RWPE2 (cell line): ENCODE measurements at regions not wholly inside any gene's neighbourhood (a gene's known extent, or its start where the extent isn't known, plus 50 kb on each side); places are given as distances from the start of the nearest gene placed in this dataset.

Source experiments
- ATAC-seq: fragments of 200-7000 bp; cut with Tn5 transposase; 3 replicates; pipeline ENCODE4 v1.9.1; 2021; ENCODE audit warnings: low read depth
- DNase-seq: peaks from one replicate; pipeline ENCODE4 v3.0.0-alpha.2; 2020; ENCODE audit warnings: low spot score
- H3K27ac ChIP-seq: fragments of 450-650 bp; 2 replicates; pipeline ENCODE4 v1.5.1; 2017; ENCODE audit warnings: mild to moderate bottlenecking; ENCODE audit not compliant: poor library complexity, severe bottlenecking
- H3K27me3 ChIP-seq: fragments of 250-450 bp; sonication (Bioruptor Pico); 2 replicates; pipeline ENCODE4 v1.5.1; 2021; ENCODE audit warnings: mild to moderate bottlenecking, moderate library complexity; ENCODE audit not compliant: insufficient read depth, poor library complexity, severe bottlenecking
- H3K36me3 ChIP-seq: fragments of 250-450 bp; sonication (Bioruptor Pico); 2 replicates; pipeline ENCODE4 v1.5.1; 2020; ENCODE audit warnings: low read depth, mild to moderate bottlenecking, moderate library complexity
- H3K4me1 ChIP-seq: fragments of 250-450 bp; sonication (Bioruptor Pico); 2 replicates; pipeline ENCODE4 v1.5.1; 2021; ENCODE audit warnings: mild to moderate bottlenecking, moderate library complexity; ENCODE audit not compliant: insufficient read depth, poor library complexity, severe bottlenecking
- H3K4me3 ChIP-seq: fragments of 250-450 bp; sonication (Bioruptor Pico); 2 replicates; pipeline ENCODE4 v1.5.1; 2021; ENCODE audit warnings: mild to moderate bottlenecking, moderate library complexity; ENCODE audit not compliant: severe bottlenecking
- H3K9me3 ChIP-seq: fragments of 250-450 bp; sonication (Bioruptor Pico); 2 replicates; pipeline ENCODE4 v1.5.1; 2021; ENCODE audit warnings: mild to moderate bottlenecking, moderate library complexity; ENCODE audit not compliant: severe bottlenecking
- TF ChIP-seq, protein P1 (sequence below): fragments of 450-650 bp; IDR thresholded peaks from one replicate; pipeline ENCODE4 v1.5.1; 2017; ENCODE audit warnings: mild to moderate bottlenecking, moderate library complexity; ENCODE audit not compliant: poor library complexity, severe bottlenecking

DNA sequence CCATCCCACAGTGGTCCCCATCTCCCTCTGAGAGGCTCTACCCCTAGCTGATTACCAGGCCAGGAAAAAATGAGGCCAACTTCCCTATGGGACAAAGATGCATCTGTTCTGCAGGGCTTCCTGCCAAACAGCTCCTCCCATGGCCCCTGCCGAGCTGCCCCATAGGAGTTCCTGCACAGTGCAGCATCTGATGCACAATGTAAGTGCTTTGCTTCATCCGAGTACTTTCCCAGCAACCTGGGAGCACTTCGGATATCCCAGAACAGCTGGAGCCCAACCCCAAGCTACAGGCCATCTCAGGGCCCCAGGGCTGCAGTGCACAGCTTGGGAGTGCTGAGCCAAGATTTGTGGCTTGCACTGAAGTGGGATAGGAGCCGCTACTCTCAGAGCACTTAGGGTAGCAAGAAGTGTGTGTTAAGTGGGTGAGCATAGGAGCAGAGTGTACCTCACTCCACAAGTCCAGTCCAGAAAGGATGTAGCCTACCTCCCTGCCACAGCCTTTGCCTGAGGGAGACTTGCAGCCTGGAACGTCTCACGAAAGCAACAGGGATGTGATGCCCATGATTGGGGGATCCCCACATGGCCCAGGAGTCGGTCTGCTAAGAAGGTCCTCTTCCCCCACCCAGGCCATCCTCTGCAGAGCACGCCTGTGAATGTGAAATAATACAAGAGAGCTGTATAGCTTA, 209.6 kb upstream of the VWC2 start:
- Histone ChIP-seq H3K36me3 (no peaks in the 10 kb centered on the region), H3K4me1 (no peaks in the 10 kb centered on the region), H3K27ac (no peak overlapping the region), H3K27me3 (no peaks in the 10 kb centered on the region), H3K9me3 (no peaks in the 10 kb centered on the region), H3K4me3 (no peak overlapping the region)
- DNase-seq (no peak), ATAC-seq (no peak)
- TF ChIP-seq, protein P1, sequence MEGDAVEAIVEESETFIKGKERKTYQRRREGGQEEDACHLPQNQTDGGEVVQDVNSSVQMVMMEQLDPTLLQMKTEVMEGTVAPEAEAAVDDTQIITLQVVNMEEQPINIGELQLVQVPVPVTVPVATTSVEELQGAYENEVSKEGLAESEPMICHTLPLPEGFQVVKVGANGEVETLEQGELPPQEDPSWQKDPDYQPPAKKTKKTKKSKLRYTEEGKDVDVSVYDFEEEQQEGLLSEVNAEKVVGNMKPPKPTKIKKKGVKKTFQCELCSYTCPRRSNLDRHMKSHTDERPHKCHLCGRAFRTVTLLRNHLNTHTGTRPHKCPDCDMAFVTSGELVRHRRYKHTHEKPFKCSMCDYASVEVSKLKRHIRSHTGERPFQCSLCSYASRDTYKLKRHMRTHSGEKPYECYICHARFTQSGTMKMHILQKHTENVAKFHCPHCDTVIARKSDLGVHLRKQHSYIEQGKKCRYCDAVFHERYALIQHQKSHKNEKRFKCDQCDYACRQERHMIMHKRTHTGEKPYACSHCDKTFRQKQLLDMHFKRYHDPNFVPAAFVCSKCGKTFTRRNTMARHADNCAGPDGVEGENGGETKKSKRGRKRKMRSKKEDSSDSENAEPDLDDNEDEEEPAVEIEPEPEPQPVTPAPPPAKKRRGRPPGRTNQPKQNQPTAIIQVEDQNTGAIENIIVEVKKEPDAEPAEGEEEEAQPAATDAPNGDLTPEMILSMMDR, result no peak

DNA sequence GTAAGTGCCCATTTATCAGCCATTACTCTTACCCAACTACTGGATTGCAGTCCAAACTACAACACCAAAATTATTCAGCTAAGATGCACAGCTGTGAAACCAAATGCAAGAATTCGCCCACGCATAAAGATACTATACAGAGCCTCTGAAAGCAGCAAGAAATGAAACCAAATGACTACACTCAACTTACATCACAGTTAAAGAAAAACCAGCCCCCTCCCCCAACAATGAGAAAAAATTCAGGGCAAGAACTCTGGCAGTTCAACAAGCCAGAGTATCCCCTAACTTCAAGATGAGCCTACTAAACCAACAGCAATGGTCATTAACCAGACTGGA, 209.1 kb upstream of the VWC2 start:
- DNase-seq (no peak), ATAC-seq (no peak)
- H3K9me3 ChIP-seq, result no peaks in the 10 kb centered on the region
- H3K27me3 ChIP-seq, result no peaks in the 10 kb centered on the region
- H3K4me3 ChIP-seq, result no peak overlapping the region
- H3K4me1 ChIP-seq, result no peaks in the 10 kb centered on the region
- no peaks in the 10 kb centered on the region for H3K36me3 ChIP-seq
- H3K27ac ChIP-seq, result no peak overlapping the region
- TF ChIP-seq, protein P1, result no peak

DNA sequence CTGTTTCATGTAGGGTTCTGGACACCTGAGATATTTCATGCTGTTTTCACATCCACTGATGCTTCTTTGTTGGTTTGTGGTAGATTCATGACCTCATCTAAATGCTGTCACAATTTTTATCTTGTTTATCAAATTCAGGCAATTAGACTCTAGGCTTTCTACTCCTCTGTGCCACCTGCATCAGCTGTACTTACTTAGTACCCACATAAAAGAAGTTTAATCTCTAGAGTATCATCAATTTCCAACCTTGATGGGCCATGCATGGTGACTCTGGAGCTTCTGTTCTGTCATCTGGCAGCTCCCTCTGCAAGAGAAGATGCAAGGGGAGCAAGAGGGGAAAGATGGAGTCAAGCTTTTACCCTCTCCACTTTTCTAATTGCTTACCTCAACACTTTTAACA, 195.9 kb upstream of the VWC2 start:
- Histone ChIP-seq H3K27ac (no peak overlapping the region), H3K9me3 (no peaks in the 10 kb centered on the region), H3K27me3 (no peaks in the 10 kb centered on the region), H3K36me3 (no peaks in the 10 kb centered on the region), H3K4me1 (no peaks in the 10 kb centered on the region), H3K4me3 (no peak overlapping the region)
- ATAC-seq (no peak), DNase-seq (no peak)
- TF ChIP-seq, protein P1, result no peak

DNA sequence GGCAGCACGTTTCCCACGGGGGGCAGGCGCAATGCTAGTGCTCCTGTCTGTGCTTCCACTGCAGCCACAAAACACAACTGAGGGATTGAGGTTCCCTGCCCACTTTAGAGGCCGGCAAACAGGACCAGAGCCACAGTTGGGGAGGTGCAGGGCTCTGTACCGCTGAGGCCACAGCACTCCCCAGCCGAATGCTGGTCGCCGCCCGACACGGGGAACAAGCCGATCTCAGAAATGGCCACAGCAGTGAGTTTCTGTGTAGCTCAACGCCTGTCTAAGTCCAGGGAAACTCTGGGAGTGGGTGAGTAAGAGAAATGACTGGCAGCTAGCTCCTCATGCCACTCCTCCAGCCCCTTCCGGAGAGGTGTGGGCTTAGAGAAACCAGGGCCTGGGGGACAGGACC, 194.0 kb upstream of the VWC2 start:
- no peak for DNase-seq
- Histone ChIP-seq H3K27ac (no peak overlapping the region), H3K27me3 (no peaks in the 10 kb centered on the region)

DNA sequence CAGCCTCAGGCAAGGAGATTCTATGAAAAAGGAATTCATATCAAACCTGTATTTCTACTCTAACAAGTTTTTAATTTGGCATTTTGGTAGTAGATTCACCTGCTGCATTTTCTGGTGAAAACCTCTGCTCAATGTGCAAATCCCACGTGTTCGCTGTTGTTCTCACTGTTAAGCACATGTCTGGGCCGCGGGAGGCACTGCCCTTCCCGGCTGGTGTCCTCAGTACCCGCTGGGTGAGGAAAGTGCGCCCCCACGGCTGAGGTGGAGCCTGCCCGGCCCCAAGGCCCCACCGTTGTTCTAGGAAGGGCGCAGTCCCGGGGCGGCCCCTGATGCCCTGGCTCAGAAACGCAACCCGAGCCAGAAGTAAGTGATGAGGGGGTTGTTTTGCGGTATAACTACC, 193.4 kb upstream of the VWC2 start:
- Histone ChIP-seq H3K4me3 (no peak overlapping the region), H3K27ac (no peak overlapping the region), H3K27me3 (no peaks in the 10 kb centered on the region), H3K9me3 (no peaks in the 10 kb centered on the region), H3K36me3 (no peaks in the 10 kb centered on the region), H3K4me1 (no peaks in the 10 kb centered on the region)
- TF ChIP-seq, protein P1, result no peak
- no peak for ATAC-seq
- DNase-seq, result no peak

More for the DNA sequence above, 194.0 kb upstream of the VWC2 start:
- no peak for ATAC-seq
- no peak overlapping the region for H3K4me3 ChIP-seq
- no peaks in the 10 kb centered on the region for H3K4me1 ChIP-seq
- TF ChIP-seq, protein P1, result no peak
- H3K36me3 ChIP-seq, result no peaks in the 10 kb centered on the region
- no peaks in the 10 kb centered on the region for H3K9me3 ChIP-seq
